HCT116 (cell line): ENCODE measurements at regions not wholly inside any gene's neighbourhood (a gene's known extent, or its start where the extent isn't known, plus 50 kb on each side); places are given as distances from the start of the nearest gene placed in this dataset.

Source experiments
- ATAC-seq: fragments of 200-7000 bp; cut with Tn5 transposase; 2 replicates; pipeline ENCODE4 v1.9.1; 2020; ENCODE audit warnings: mild to moderate bottlenecking, moderate library complexity
- BruUV-seq: library from RNA; stranded (reverse); fragments of 400-500 nt; replicated peaks from 2 replicates; lab custom pipeline; 2021; lab: Mats Ljungman, UMichigan
- CTCF ChIA-PET: fragments of 300-600 bp; sonication (Branson Sonifier 250); formaldehyde crosslinking; loops from one replicate; lab custom pipeline; 2021; ENCODE audit warnings: antibody characterized with exemption; lab: Charles Lee
- POLR2A ChIA-PET: fragments of 300-600, 350-600 bp; sonication (Branson Sonifier 250); formaldehyde crosslinking; loops from one replicate; lab custom pipeline; 2021; ENCODE audit warnings: antibody characterized with exemption; lab: Charles Lee
- RAD21 ChIA-PET, 2 experiments: fragments of 300-600 bp; sonication (Branson Sonifier 250); formaldehyde crosslinking; loops; one replicate each; lab custom pipeline; 2023; ENCODE audit warnings: low total read pairs in 2 of 2; ENCODE audit not compliant: uncharacterized antibody in 2 of 2, unreplicated experiment in 2 of 2, low non-redundant PET in 1 of 2; lab: Charles Lee
- DNase-seq: peaks from one replicate; pipeline ENCODE4 v3.0.0-alpha.2; 2010; ENCODE audit warnings: low read depth, low spot score
- H2AFZ ChIP-seq: fragments of 200-600 bp; shearing (Covaris generic), sonication (generic); 2 replicates; pipeline ENCODE4 v1.6.1; 2017; ENCODE audit warnings: low read depth, mixed run types, mixed read lengths, antibody characterized with exemption, low read length; ENCODE audit not compliant: poor library complexity, severe bottlenecking
- H3K27ac ChIP-seq: 2 replicates; pipeline ENCODE4 v1.5.1; 2012; ENCODE audit warnings: low read depth, low read length
- H3K27me3 ChIP-seq: fragments of 200-600 bp; sonication (generic); 2 replicates; pipeline ENCODE4 v1.6.1; 2016; ENCODE audit warnings: mixed run types, low read length, mixed read lengths; ENCODE audit not compliant: insufficient read depth
- H3K36me3 ChIP-seq, 2 experiments: fragments of 200-500 bp in 1 of 2; fragments of 200-600 bp in 1 of 2; sonication (Bioruptor generic) in 1 of 2; sonication (generic) in 1 of 2; 2 replicates each; pipeline versions ENCODE4 v1.5.1 to v1.6.1; 2014 to 2016; ENCODE audit warnings: low read length in 2 of 2, inconsistent platforms in 1 of 2, mixed read lengths in 1 of 2, mixed run types in 1 of 2; ENCODE audit not compliant: insufficient read depth in 2 of 2, control insufficient read depth in 1 of 2
- H3K4me1 ChIP-seq, 2 experiments: fragments of 200-600 bp in 1 of 2; sonication (generic) in 1 of 2; 2 replicates each; pipeline versions ENCODE4 v1.5.1 to v1.6.1; 2012 to 2017; ENCODE audit warnings: low read length in 2 of 2, inconsistent platforms in 1 of 2, mild to moderate bottlenecking in 1 of 2, mixed read lengths in 1 of 2, mixed run types in 1 of 2, moderate library complexity in 1 of 2; ENCODE audit not compliant: insufficient read depth in 2 of 2, control insufficient read depth in 1 of 2
- H3K4me2 ChIP-seq: fragments of 200-600 bp; sonication (generic); 2 replicates; pipeline ENCODE4 v1.6.1; 2017; ENCODE audit warnings: mixed run types, low read length, mixed read lengths
- H3K4me3 ChIP-seq, 2 experiments: fragments of 200-600 bp in 1 of 2; sonication (generic) in 1 of 2; replicated peaks in 1 of 2; 2 replicates each; pipeline ENCODE4 v1.5.1; 2011 to 2016; ENCODE audit warnings: low read length in 2 of 2, control low read depth in 1 of 2, low read depth in 1 of 2, mild to moderate bottlenecking in 1 of 2, mixed read lengths in 1 of 2, mixed run types in 1 of 2
- H3K79me2 ChIP-seq: fragments of 200-600 bp; sonication (generic); 2 replicates; pipeline ENCODE4 v1.6.1; 2017; ENCODE audit warnings: mild to moderate bottlenecking, mixed run types, low read length, moderate library complexity, mixed read lengths; ENCODE audit not compliant: insufficient read depth
- H3K9ac ChIP-seq: fragments of 200-600 bp; sonication (generic); 2 replicates; pipeline ENCODE4 v1.6.1; 2016; ENCODE audit warnings: low read length, mixed read lengths
- H3K9me2 ChIP-seq: fragments of 200-600 bp; sonication (generic), shearing (Covaris generic); 2 replicates; pipeline ENCODE4 v1.6.1; 2017; ENCODE audit warnings: mixed run types, mild to moderate bottlenecking, moderate library complexity; ENCODE audit not compliant: insufficient read depth
- H3K9me3 ChIP-seq, 2 experiments: fragments of 200-500 bp in 1 of 2; fragments of 200-600 bp in 1 of 2; sonication (Bioruptor generic) in 1 of 2; sonication (generic) in 1 of 2; 2 replicates each; pipeline ENCODE4 v1.6.1; 2014 to 2017; ENCODE audit warnings: low read length in 2 of 2, mixed read lengths in 2 of 2, inconsistent platforms in 1 of 2, low read depth in 1 of 2, mild to moderate bottlenecking in 1 of 2, mixed run types in 1 of 2, moderate library complexity in 1 of 2; ENCODE audit not compliant: control insufficient read depth in 1 of 2, insufficient read depth in 1 of 2
- H4K20me1 ChIP-seq: fragments of 200-600 bp; sonication (generic), shearing (Covaris generic); 2 replicates; pipeline ENCODE4 v1.6.1; 2017; ENCODE audit warnings: mixed run types, mild to moderate bottlenecking, moderate library complexity; ENCODE audit not compliant: insufficient read depth
- CEBPB ChIP-seq: IDR thresholded peaks from 2 replicates; pipeline ENCODE4 v1.6.1; 2012; ENCODE audit warnings: low read depth
- CTCF ChIP-seq, 3 experiments: fragments of 200-600 bp in 1 of 3; sonication (generic) in 1 of 3; IDR thresholded peaks in 2 of 3; conservative IDR thresholded peaks in 1 of 3; 2 replicates each; pipeline ENCODE4 v1.5.1; 2012 to 2017; ENCODE audit warnings: low read depth in 2 of 3, low read length in 2 of 3, antibody characterized with exemption in 1 of 3, borderline replicate concordance in 1 of 3, control low read depth in 1 of 3, mild to moderate bottlenecking in 1 of 3, mixed read lengths in 1 of 3, mixed run types in 1 of 3, moderate library complexity in 1 of 3; ENCODE audit not compliant: insufficient read depth in 1 of 3
- EZH2 ChIP-seq: fragments of 200-600 bp; sonication (generic); IDR thresholded peaks from 2 replicates; pipeline ENCODE4 v1.6.1; 2017; ENCODE audit warnings: antibody characterized with exemption, mixed run types
- EZH2phosphoT487 ChIP-seq: fragments of 200-600 bp; IDR thresholded peaks from 2 replicates; pipeline ENCODE4 v1.6.1; 2018; ENCODE audit warnings: antibody characterized with exemption, borderline replicate concordance
- JUND ChIP-seq: IDR thresholded peaks from 2 replicates; pipeline ENCODE4 v1.6.1; 2012
- MAX ChIP-seq: IDR thresholded peaks from 2 replicates; pipeline ENCODE4 v1.6.1; 2012
- REST ChIP-seq: IDR thresholded peaks from 2 replicates; pipeline ENCODE4 v1.6.1; 2012; ENCODE audit warnings: low read depth
- SIN3A ChIP-seq: IDR thresholded peaks from 2 replicates; pipeline ENCODE4 v1.6.1; 2012; ENCODE audit warnings: low read depth
- SRF ChIP-seq: IDR thresholded peaks from 2 replicates; pipeline ENCODE4 v1.6.1; 2012; ENCODE audit warnings: low read depth
- TCF7L2 ChIP-seq: IDR thresholded peaks from 2 replicates; pipeline ENCODE4 v1.7.0; 2011; ENCODE audit warnings: borderline replicate concordance, inconsistent platforms; ENCODE audit not compliant: insufficient read depth, insufficient read length; ENCODE audit errors: extremely low read depth
- YY1 ChIP-seq: IDR thresholded peaks from 2 replicates; pipeline ENCODE4 v1.6.1; 2011; ENCODE audit warnings: low read length, low read depth, moderate library complexity, mild to moderate bottlenecking; ENCODE audit not compliant: insufficient replicate concordance; ENCODE audit errors: extremely low read depth
- ZBTB33 ChIP-seq: IDR thresholded peaks from 2 replicates; pipeline ENCODE4 v1.6.1; 2011; ENCODE audit warnings: mild to moderate bottlenecking, low read length, moderate library complexity; ENCODE audit not compliant: insufficient replicate concordance; ENCODE audit errors: extremely low read depth
- intact Hi-C: fragments of 100-400 bp; cut with micrococcal nuclease; formaldehyde crosslinking; loops from 2 replicates; pipeline ENCODE4 v1.10.0; 2022

- Histone ChIP-seq H3K9me3 (no peaks in the 10 kb centered on the region), H2AFZ (no peak overlapping the region), H3K4me1 (no peaks in the 10 kb centered on the region), H3K4me2 (no peak overlapping the region), H3K79me2 (no peaks in the 10 kb centered on the region), H3K9me2 (no peaks in the 10 kb centered on the region), H3K9ac (no peak overlapping the region), H3K36me3 (no peaks in the 10 kb centered on the region), H3K4me3 (no peak overlapping the region), H4K20me1 (no peaks in the 10 kb centered on the region), H3K27ac (no peak overlapping the region), H3K27me3 (no peaks in the 10 kb centered on the region)
- DNase-seq (no peak), ATAC-seq (no peak)
- intact Hi-C loops = no loop called here
- BruUV-seq = no TSS peak
- CTCF ChIA-PET = no interaction called here
- POLR2A ChIA-PET = no interaction called here
- TF ChIP-seq REST = no peak
- TF ChIP-seq CTCF (IDR thresholded peaks at IDR 0.05 in 2 of 3, conservative IDR thresholded peaks at IDR 0.05 in 1 of 3; ENCODE audit: borderline replicate concordance in 1 of 3, insufficient read depth in 1 of 3, low read depth in 2 of 3, low read length in 2 of 3) = no peak
- TF ChIP-seq CEBPB = no peak
- no peak for TF ChIP-seq MAX
- no peak for TF ChIP-seq SIN3A
- no peak for TF ChIP-seq YY1
- no peak for TF ChIP-seq SRF
- TF ChIP-seq JUND = no peak
- no peak for TF ChIP-seq ZBTB33
- TF ChIP-seq EZH2 = no peak
- no peak for TF ChIP-seq EZH2phosphoT487
- no peak for TF ChIP-seq TCF7L2
- RAD21 ChIA-PET = no interaction called here
Observed at GRCh38 chrX:9278475-9279233, 186.2 kb upstream of the TBL1X start.
